SH-SY5Y (cell line): ENCODE measurements at regions not wholly inside any gene's neighbourhood (a gene's known extent, or its start where the extent isn't known, plus 50 kb on each side); places are given as distances from the start of the nearest gene placed in this dataset.

Experiments used
- GATA2 ChIP-seq: IDR thresholded peaks from 2 replicates; pipeline ENCODE4 v1.6.1; 2011; ENCODE audit warnings: mild to moderate bottlenecking, low read depth, low read length
- GATA3 ChIP-seq: IDR thresholded peaks from 2 replicates; pipeline ENCODE4 v1.6.1; 2011; ENCODE audit warnings: low read depth, mild to moderate bottlenecking, low read length, moderate library complexity

GRCh38 chr5:158265931-158266700 lies 407.2 kb upstream of the CLINT1 start:
- no peak for TF ChIP-seq GATA2
- no peak for TF ChIP-seq GATA3
